ENCODE measurements at regions not wholly inside any gene's neighbourhood (a gene's known extent, or its start where the extent isn't known, plus 50 kb on each side); places are given as distances from the start of the nearest gene placed in this dataset.

GRCh38 chr4:82213485-82214417 is 160.0 kb downstream of the HNRNPD start:
- TF ChIP-seq CTCF (IDR thresholded peaks at IDR 0.05; ENCODE audit: borderline replicate concordance, insufficient read depth, low read depth, low read length) = no peak
- H3K4me3 ChIP-seq (ENCODE audit: low read depth, low read length) = no peak overlapping the region

- H3K4me3 ChIP-seq (ENCODE audit: low read depth, low read length) = no peak overlapping the region
- TF ChIP-seq CTCF (IDR thresholded peaks at IDR 0.05; ENCODE audit: borderline replicate concordance, insufficient read depth, low read depth, low read length) = peak; percentile 70
These were observed 171.8 kb downstream of the HNRNPD start for GRCh38 chr4:82201805-82202641.

- TF ChIP-seq CTCF (IDR thresholded peaks at IDR 0.05; ENCODE audit: borderline replicate concordance, insufficient read depth, low read depth, low read length) = no peak
These were observed 172.5 kb downstream of the HNRNPD start for GRCh38 chr4:82201303-82201702.

GRCh38 chr4:82200046-82200445 is 173.7 kb downstream of the HNRNPD start:
- TF ChIP-seq CTCF (IDR thresholded peaks at IDR 0.05; ENCODE audit: borderline replicate concordance, insufficient read depth, low read depth, low read length) = no peak
- no peak overlapping the region for H3K4me3 ChIP-seq (ENCODE audit: low read depth, low read length)

More at GRCh38 chr4:82201303-82201702, 172.5 kb downstream of the HNRNPD start:
- H3K4me3 ChIP-seq (ENCODE audit: low read depth, low read length) = no peak overlapping the region

- no peak overlapping the region for H3K4me3 ChIP-seq (ENCODE audit: low read depth, low read length)
- no peak for TF ChIP-seq CTCF (IDR thresholded peaks at IDR 0.05; ENCODE audit: borderline replicate concordance, insufficient read depth, low read depth, low read length)
These were observed 179.5 kb downstream of the HNRNPD start for GRCh38 chr4:82194329-82194728.

- no peak for TF ChIP-seq CTCF (IDR thresholded peaks at IDR 0.05; ENCODE audit: borderline replicate concordance, insufficient read depth, low read depth, low read length)
- H3K4me3 ChIP-seq (ENCODE audit: low read depth, low read length) = no peak overlapping the region
These were observed 181.6 kb downstream of the HNRNPD start for GRCh38 chr4:82192017-82192673.
